Peyer's patch (tissue), 4 donors: ENCODE measurements at regions not wholly inside any gene's neighbourhood (a gene's known extent, or its start where the extent isn't known, plus 50 kb on each side); places are given as distances from the start of the nearest gene placed in this dataset.

ENCODE experiments used
- POLR2A ChIP-seq, 2 donors: fragments of 450-650 bp; IDR thresholded peaks; one replicate each; pipeline ENCODE4 v1.5.1; 2017; ENCODE audit warnings: antibody characterized with exemption in 2 of 2, mild to moderate bottlenecking in 2 of 2, moderate library complexity in 2 of 2
- TF ChIP-seq, protein P1 (sequence below), 6 experiments: fragments of 450-650 bp in 4 of 6; fragments of 200-600 bp in 2 of 6; sonication (generic) in 1 of 6; IDR thresholded peaks; one replicate each; pipeline ENCODE4 v1.5.1; 2017 to 2019; ENCODE audit warnings: antibody characterized with exemption in 6 of 6, mild to moderate bottlenecking in 3 of 6, moderate library complexity in 1 of 6

DNA sequence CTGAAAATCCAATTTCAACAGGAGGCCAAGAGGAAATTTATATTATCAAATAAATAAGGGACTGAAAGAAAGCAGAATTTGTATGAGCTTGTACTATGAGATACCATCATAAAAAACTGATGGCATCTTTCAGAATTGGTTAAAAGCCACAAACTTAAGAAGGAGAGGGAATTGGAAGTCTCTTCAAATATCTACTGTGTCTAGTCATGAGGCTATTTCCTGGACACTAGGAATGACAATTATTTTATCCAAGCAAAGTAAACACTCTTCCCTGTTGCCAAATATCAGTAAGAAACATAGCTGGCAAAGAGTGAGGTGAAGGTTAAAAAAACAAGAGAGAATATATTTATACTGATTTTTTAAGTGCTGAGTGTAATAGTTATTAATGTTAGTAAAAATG is 101.5 kb upstream of the ARRDC3 start:
- TF ChIP-seq, protein P1, sequence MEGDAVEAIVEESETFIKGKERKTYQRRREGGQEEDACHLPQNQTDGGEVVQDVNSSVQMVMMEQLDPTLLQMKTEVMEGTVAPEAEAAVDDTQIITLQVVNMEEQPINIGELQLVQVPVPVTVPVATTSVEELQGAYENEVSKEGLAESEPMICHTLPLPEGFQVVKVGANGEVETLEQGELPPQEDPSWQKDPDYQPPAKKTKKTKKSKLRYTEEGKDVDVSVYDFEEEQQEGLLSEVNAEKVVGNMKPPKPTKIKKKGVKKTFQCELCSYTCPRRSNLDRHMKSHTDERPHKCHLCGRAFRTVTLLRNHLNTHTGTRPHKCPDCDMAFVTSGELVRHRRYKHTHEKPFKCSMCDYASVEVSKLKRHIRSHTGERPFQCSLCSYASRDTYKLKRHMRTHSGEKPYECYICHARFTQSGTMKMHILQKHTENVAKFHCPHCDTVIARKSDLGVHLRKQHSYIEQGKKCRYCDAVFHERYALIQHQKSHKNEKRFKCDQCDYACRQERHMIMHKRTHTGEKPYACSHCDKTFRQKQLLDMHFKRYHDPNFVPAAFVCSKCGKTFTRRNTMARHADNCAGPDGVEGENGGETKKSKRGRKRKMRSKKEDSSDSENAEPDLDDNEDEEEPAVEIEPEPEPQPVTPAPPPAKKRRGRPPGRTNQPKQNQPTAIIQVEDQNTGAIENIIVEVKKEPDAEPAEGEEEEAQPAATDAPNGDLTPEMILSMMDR (IDR thresholded peaks at IDR 0.05), result no peak
- no peak for TF ChIP-seq POLR2A (IDR thresholded peaks at IDR 0.05)
